ENCODE measurements at regions not wholly inside any gene's neighbourhood (a gene's known extent, or its start where the extent isn't known, plus 50 kb on each side); places are given as distances from the start of the nearest gene placed in this dataset.

GRCh38 chr1:56107275-56107638 lies 472.1 kb downstream of the PLPP3 start:
- no peak for FAIRE-seq
- ATAC-seq = no peak; the same call in 2 of the 3 replicates
- Histone ChIP-seq H4K20me1 (ENCODE audit: control insufficient read depth, insufficient read depth) (no peaks in the 10 kb centered on the region), H3K4me3 (no peak overlapping the region), H2AFZ (ENCODE audit: control insufficient read depth, low read depth, low read length) (no peak overlapping the region), H3K9me3 (replicated peaks; ENCODE audit: control insufficient read depth, insufficient read depth, low read length) (peaks cover 2% of the 10 kb centered on the region; the same call in 2 of the 3 replicates), H3K79me2 (ENCODE audit: control insufficient read depth, insufficient read depth, low read length) (no peaks in the 10 kb centered on the region), H3K27me3 (replicated peaks in 1 of 2; ENCODE audit: control insufficient read depth in 2 of 2, insufficient read depth in 2 of 2, low read length in 1 of 2) (no peaks in the 10 kb centered on the region), H3K27ac (ENCODE audit: control insufficient read depth, insufficient read depth) (no peak overlapping the region), H3K4me1 (ENCODE audit: control insufficient read depth, insufficient read depth, low read length) (peaks cover 6% of the 10 kb centered on the region; the same call in 1 of the 2 replicates), H3K4me2 (ENCODE audit: control insufficient read depth, insufficient read depth) (no peak overlapping the region), H3K9ac (ENCODE audit: control insufficient read depth, insufficient read depth, low read length) (no peak overlapping the region), H3K36me3 (ENCODE audit: control insufficient read depth in 2 of 2, insufficient read depth in 2 of 2, low read length in 1 of 2) (no peaks in the 10 kb centered on the region)
- POLR2A ChIA-PET = interaction anchor here (1.5 to 3.1 kb wide), 2 partner anchors 22 to 27 kb away, joined by 5 to 13 read pairs; no protein-coding TSS in a partner anchor
- CTCF ChIA-PET = interaction anchor here (0.6 to 1.3 kb wide), 5 partner anchors 9 to 91 kb away, joined by 3 to 8 read pairs (median 3); no protein-coding TSS in a partner anchor
- no peak for TF ChIP-seq ZNF274 (IDR thresholded peaks at IDR 0.05; ENCODE audit: insufficient read depth, insufficient read length)
- no peak for TF ChIP-seq ZZZ3 (IDR thresholded peaks at IDR 0.05; ENCODE audit: control insufficient read depth, insufficient read length, low read depth)
- no peak for TF ChIP-seq ESRRA (IDR thresholded peaks at IDR 0.05; ENCODE audit: low read length)
- TF ChIP-seq, protein P1, sequence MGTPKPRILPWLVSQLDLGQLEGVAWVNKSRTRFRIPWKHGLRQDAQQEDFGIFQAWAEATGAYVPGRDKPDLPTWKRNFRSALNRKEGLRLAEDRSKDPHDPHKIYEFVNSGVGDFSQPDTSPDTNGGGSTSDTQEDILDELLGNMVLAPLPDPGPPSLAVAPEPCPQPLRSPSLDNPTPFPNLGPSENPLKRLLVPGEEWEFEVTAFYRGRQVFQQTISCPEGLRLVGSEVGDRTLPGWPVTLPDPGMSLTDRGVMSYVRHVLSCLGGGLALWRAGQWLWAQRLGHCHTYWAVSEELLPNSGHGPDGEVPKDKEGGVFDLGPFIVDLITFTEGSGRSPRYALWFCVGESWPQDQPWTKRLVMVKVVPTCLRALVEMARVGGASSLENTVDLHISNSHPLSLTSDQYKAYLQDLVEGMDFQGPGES (IDR thresholded peaks at IDR 0.05) = no peak
- TF ChIP-seq YBX1 (IDR thresholded peaks at IDR 0.05) = no peak
- TF ChIP-seq WRNIP1 (IDR thresholded peaks at IDR 0.05; ENCODE audit: borderline replicate concordance, low read depth, low read length) = no peak
- TF ChIP-seq TCF3 (IDR thresholded peaks at IDR 0.05; ENCODE audit: borderline replicate concordance, insufficient read depth, low read depth, low read length) = no peak
- TF ChIP-seq NR2C2 (IDR thresholded peaks at IDR 0.05; ENCODE audit: borderline replicate concordance, control insufficient read depth, insufficient read length, low read depth) = no peak
- DNase-seq (ENCODE audit: low read depth, low spot score) = no peak
- BruUV-seq (replicated peaks) = no TSS peak
- SMC1A ChIA-PET (ENCODE audit: uncharacterized antibody, unreplicated experiment) = interaction anchor here (0.9 to 4.3 kb wide), 15 partner anchors 9 to 477 kb away, joined by 3 to 61 read pairs (median 5); no protein-coding TSS in a partner anchor
- intact Hi-C loops (cut with micrococcal nuclease; ENCODE audit: unreplicated experiment) (no loop called here), in situ Hi-C loops (cut with MboI) (no loop called here)
- RAD21 ChIA-PET (ENCODE audit: unreplicated experiment) = interaction anchor here (1.1 to 4.4 kb wide), 4 partner anchors 9 to 123 kb away, joined by 3 to 51 read pairs (median 3); no protein-coding TSS in a partner anchor
